SK-MEL-5 (cell line): ENCODE measurements at regions not wholly inside any gene's neighbourhood (a gene's known extent, or its start where the extent isn't known, plus 50 kb on each side); places are given as distances from the start of the nearest gene placed in this dataset.
A peak's percentile ranks its signal among the peaks of the same experiment; 100 is the strongest.

Source experiments
- DNase-seq: peaks from one replicate; pipeline ENCODE4 v3.0.0-alpha.2; 2016; ENCODE audit warnings: low read depth, low spot score
- in situ Hi-C: cut with HindIII; loops from 2 replicates; pipeline ENCODE4 v1.10.0; 2016; ENCODE audit warnings: low sequenced_read_pairs, high pct_unique_total_duplicates, low pct_unique_long_range_greater_than_20kb

GRCh38 chrX:137988470-137988869 is 422.5 kb downstream of the ZIC3 start:
- DNase-seq, result no peak
- in situ Hi-C loops, result no loop called here

- in situ Hi-C loops, result no loop called here
- DNase-seq, result no peak
Measured at GRCh38 chrX:137998619-137999018, 432.7 kb downstream of the ZIC3 start.

DNA sequence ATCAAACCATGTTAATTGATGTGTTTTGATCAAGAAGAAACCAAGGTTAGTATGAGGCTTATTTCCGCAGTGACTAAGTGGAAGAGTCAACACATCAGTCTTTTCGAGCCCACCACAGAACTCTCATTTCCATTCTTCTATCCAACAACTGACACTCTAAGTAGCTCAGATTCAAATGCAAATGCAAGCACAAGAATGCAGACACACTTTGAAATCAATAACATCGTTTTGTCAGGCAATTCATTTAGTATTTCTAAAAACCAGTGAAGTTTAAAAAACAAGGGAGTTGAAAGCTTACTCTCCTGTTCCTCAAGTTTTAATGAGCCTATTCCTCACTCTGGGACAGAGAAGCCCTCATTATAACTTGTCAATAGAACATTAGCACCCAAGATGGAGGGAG is 433.1 kb downstream of the ZIC3 start:
- in situ Hi-C loops, result no loop called here
- no peak for DNase-seq

DNA sequence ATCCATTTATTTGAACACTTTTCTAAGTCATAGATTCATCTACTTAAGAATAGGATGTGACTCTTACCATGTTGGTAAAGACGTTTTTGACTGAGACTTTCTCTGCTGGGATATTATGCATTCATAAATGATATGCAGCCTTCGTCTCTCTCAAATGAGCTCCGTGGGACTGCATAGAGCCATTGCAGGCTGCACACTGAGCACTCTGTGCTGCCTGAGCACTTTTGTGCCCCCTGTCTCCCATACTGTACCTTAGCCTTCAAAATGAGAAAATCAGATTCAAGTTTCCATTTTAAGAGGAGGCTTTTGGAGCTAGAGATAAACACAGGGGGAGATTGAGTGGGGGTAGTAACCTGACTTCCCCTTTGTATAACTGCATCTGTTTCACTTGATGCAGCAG is 433.6 kb downstream of the ZIC3 start:
- no peak for DNase-seq

GRCh38 chrX:138001226-138001625 is 435.3 kb downstream of the ZIC3 start:
- DNase-seq, result no peak
- in situ Hi-C loops, result no loop called here

More for the DNA sequence above, 433.6 kb downstream of the ZIC3 start:
- in situ Hi-C loops, result no loop called here

GRCh38 chrX:138006180-138006579 is 440.3 kb downstream of the ZIC3 start:
- DNase-seq, result no peak
- in situ Hi-C loops, result no loop called here

DNA sequence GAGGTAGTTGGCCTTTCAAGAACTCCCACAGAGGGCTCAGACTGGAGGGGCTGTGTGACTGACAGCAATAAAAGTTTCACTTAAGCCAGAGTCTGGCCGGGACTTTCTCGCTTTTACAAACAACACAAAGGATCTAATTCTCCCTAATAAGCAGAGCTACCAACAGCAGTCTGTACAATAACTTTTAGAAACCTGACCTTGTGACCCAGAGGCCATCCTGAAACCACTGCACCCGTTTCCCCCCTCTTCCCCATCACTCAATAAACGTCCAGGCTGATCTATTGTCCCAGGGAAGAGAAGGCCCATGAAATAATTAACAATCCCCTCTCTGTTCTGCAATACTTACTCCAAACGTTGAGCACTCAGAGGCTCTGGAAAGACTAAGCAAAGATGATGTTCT is 442.4 kb downstream of the ZIC3 start:
- DNase-seq, result no peak
- in situ Hi-C loops, result no loop called here

DNA sequence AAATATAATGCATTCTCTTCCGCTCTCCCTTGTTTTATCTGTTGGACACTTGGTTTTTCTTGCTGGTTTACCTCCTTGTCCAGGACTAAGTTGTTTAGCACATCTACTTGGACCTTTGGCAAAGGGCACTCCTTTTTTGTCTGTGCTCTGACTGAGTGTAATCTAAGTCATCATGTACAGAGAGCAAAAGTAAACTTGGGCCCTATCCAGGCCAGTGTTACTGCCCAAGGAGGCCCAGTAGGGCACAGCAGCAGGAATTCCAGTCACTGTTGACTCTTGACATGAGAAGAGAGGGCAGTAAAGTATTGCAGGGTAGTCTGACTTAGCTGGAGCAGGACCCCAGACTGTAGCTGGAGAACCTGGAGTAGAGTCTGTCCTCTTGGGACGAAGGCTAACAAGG is 445.5 kb downstream of the ZIC3 start:
- in situ Hi-C loops, result no loop called here
- no peak for DNase-seq

DNA sequence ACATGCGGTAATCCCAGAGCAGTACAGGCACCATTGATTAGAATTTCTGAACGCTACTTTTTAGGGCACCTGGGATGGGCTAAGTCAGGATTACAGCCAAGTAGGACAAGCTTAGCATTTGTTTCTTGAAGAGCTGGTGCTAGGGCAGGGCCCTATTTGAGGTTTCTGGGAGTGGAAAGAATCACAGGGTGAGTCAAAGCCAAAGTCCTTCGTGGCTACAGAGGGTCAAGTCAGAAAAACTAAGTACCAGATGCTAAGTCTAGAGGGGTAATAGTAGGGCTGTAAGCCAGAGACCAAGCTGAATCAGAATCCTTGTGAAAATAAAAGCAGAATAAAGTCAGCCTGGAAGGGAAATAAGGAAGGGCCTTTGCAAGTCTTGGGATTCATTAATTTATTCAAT is 448.6 kb downstream of the ZIC3 start:
- in situ Hi-C loops, result no loop called here
- DNase-seq, result no peak

- in situ Hi-C loops, result no loop called here
- no peak for DNase-seq
Measured at GRCh38 chrX:138018145-138018799, 452.3 kb downstream of the ZIC3 start.

- in situ Hi-C loops, result no loop called here
- DNase-seq, result no peak
Measured at GRCh38 chrX:138020941-138021340, 455.0 kb downstream of the ZIC3 start.

- peak; percentile 37 for DNase-seq
- in situ Hi-C loops, result no loop called here
Measured at GRCh38 chrX:138026211-138026610, 460.3 kb downstream of the ZIC3 start.

- in situ Hi-C loops, result no loop called here
- DNase-seq, result no peak
Measured at GRCh38 chrX:138031715-138032114, 465.8 kb downstream of the ZIC3 start.

GRCh38 chrX:138034136-138034535 is 468.2 kb downstream of the ZIC3 start:
- in situ Hi-C loops, result no loop called here
- peak; percentile 23 for DNase-seq

- in situ Hi-C loops, result no loop called here
- no peak for DNase-seq
Measured at GRCh38 chrX:138037548-138037947, 471.6 kb downstream of the ZIC3 start.

DNA sequence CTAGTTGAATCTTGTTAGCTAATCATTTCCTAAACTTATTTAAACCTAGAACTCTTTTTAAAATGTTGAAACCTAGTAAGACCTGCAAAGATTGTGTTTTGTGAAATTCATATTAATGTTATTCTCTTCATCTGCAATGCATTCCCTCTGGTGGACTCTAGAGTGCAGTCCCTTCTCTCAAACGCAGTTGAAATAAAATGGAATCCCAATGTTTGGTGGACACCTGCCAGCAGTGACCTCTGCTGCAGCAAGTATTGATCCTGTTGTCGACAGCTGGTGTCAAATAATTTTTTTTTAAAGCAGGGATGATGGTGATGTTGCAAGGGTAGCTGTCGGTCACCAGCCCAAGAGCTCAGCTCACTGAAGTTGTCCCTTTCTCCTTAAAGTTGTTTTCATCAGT is 492.0 kb downstream of the ZIC3 start:
- no peak for DNase-seq
- in situ Hi-C loops, result no loop called here

- no peak for DNase-seq
- in situ Hi-C loops, result no loop called here
Measured at GRCh38 chrX:138058931-138059330, 493.0 kb downstream of the ZIC3 start.

DNA sequence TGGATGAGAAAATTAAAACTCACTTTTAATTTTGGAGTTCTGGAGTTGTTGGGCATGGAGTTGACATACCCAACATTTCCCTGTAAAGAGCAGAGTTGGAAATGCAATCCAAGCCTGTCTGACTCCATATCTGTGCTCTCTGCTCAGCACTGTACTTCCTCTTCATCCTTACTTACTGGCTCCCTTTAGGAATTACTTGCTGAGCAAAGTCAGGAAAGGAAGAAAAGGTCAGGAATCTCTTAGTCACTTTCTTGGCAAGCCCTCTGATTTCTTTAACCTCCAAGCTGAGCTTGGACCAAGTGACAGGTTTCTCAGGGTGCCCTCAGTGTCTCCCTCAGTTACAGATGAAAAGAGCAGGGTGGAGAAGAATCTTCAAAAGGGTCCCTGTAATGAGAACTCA is 501.5 kb downstream of the ZIC3 start:
- no peak for DNase-seq
- in situ Hi-C loops, result no loop called here

GRCh38 chrX:138073626-138074025 is 507.7 kb downstream of the ZIC3 start:
- no peak for DNase-seq
- in situ Hi-C loops, result no loop called here

DNA sequence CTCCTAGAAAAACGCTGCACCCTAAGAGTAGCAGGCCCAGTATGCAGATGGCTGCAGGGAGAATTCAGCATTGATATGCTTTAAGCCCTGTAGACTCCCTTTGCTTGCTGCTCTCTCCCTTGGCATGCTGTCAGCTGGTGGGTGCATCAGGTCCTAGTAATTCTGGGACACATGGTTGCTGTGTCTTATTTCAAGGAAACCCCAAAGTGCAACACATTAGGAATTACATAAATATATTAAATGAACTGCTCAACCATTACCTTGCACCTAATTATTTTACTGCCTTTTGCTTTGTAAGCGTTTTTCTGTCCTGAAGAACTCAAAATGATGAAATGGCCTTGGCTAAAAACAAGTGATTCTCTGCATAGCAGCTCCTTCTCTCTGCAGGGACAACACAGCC is 516.3 kb downstream of the ZIC3 start:
- in situ Hi-C loops, result no loop called here
- DNase-seq, result no peak
